ENCODE measurements at regions not wholly inside any gene's neighbourhood (a gene's known extent, or its start where the extent isn't known, plus 50 kb on each side); places are given as distances from the start of the nearest gene placed in this dataset.

DNA sequence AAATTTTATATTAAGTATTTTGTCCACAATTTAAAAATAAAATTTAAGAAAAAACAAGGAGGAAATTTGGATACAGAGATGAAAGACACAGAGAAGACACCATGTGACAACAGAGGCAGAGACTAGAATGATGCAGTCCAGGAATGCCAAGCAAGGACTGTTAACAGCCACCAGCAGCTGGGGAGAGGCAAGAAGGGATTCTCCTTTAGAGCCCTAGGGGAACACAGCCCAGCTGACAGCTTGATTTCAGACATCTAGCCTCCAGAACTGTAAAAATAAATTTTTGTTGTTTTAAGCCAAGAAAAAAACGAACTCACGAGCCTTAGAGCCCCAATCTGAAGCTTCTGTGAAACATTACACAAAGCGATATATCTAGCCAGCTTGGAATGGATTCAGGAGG lies 198.5 kb downstream of the ZNF648 start:
- Histone ChIP-seq H3K4me3 (no peak overlapping the region), H3K9me3 (ENCODE audit: insufficient read depth, low read depth) (no peaks in the 10 kb centered on the region), H3K27me3 (ENCODE audit: insufficient read depth, low read depth) (no peaks in the 10 kb centered on the region), H2AFZ (no peak overlapping the region), H3K36me3 (ENCODE audit: low read depth) (no peaks in the 10 kb centered on the region), H4K20me1 (ENCODE audit: insufficient read depth) (no peaks in the 10 kb centered on the region), H3K9me2 (ENCODE audit: insufficient read depth) (no peaks in the 10 kb centered on the region), H3K79me2 (ENCODE audit: low read depth) (no peaks in the 10 kb centered on the region), H3K27ac (no peak overlapping the region), H3K4me1 (replicated peaks; ENCODE audit: insufficient read depth) (no peaks in the 10 kb centered on the region), H3F3A (ENCODE audit: insufficient read depth, low read depth) (no peaks in the 10 kb centered on the region), H3K4me2 (no peak overlapping the region)
- DNase-seq, result no peak
- POLR2A ChIA-PET (ENCODE audit: unreplicated experiment), result no interaction called here
- TF ChIP-seq, protein P1, sequence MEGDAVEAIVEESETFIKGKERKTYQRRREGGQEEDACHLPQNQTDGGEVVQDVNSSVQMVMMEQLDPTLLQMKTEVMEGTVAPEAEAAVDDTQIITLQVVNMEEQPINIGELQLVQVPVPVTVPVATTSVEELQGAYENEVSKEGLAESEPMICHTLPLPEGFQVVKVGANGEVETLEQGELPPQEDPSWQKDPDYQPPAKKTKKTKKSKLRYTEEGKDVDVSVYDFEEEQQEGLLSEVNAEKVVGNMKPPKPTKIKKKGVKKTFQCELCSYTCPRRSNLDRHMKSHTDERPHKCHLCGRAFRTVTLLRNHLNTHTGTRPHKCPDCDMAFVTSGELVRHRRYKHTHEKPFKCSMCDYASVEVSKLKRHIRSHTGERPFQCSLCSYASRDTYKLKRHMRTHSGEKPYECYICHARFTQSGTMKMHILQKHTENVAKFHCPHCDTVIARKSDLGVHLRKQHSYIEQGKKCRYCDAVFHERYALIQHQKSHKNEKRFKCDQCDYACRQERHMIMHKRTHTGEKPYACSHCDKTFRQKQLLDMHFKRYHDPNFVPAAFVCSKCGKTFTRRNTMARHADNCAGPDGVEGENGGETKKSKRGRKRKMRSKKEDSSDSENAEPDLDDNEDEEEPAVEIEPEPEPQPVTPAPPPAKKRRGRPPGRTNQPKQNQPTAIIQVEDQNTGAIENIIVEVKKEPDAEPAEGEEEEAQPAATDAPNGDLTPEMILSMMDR (conservative IDR thresholded peaks at IDR 0.05), result no peak
- no peak for TF ChIP-seq EZH2 (IDR thresholded peaks at IDR 0.05; ENCODE audit: low read depth)
- no TSS peak for BruUV-seq (replicated peaks)
- CTCF ChIA-PET, result no interaction called here
- intact Hi-C loops (cut with micrococcal nuclease; ENCODE audit: unreplicated experiment), result no loop called here

DNA sequence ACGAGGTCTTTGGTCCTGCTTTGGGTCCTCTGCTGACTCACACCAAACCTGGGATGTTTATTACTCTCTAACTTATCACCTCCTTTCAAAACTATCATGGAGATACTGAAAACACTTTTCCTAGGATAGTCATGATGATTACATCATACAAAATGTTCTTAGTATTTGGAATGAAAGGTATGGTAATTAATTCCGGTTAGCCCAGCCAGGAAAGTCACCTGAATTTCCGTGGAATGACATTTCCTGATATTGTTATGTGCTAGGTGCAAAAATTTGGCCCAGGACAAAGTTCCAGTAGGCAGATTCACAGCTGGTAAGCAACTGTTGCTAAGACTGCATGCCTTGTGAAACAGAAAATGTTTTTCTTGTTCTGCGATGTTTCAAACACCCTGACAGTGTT lies 203.4 kb downstream of the ZNF648 start:
- intact Hi-C loops (cut with micrococcal nuclease; ENCODE audit: unreplicated experiment), result no loop called here
- TF ChIP-seq EZH2 (IDR thresholded peaks at IDR 0.05; ENCODE audit: low read depth), result no peak
- TF ChIP-seq, protein P1 (conservative IDR thresholded peaks at IDR 0.05), result no peak
- H3K4me2 ChIP-seq, result no peak overlapping the region
- no peaks in the 10 kb centered on the region for H3K79me2 ChIP-seq (ENCODE audit: low read depth)
- H3K9me2 ChIP-seq (ENCODE audit: insufficient read depth), result no peaks in the 10 kb centered on the region
- H3K4me1 ChIP-seq (replicated peaks; ENCODE audit: insufficient read depth), result no peaks in the 10 kb centered on the region
- H2AFZ ChIP-seq, result no peak overlapping the region
- H3K27ac ChIP-seq, result no peak overlapping the region
- H3K9me3 ChIP-seq (ENCODE audit: insufficient read depth, low read depth), result no peaks in the 10 kb centered on the region
- no peaks in the 10 kb centered on the region for H3K27me3 ChIP-seq (ENCODE audit: insufficient read depth, low read depth)
- no peak for DNase-seq
- BruUV-seq (replicated peaks), result no TSS peak
- H3K36me3 ChIP-seq (ENCODE audit: low read depth), result no peaks in the 10 kb centered on the region
- ChIA-PET POLR2A (ENCODE audit: unreplicated experiment) (no interaction called here), CTCF (no interaction called here)
- H3K4me3 ChIP-seq, result no peak overlapping the region
- H3F3A ChIP-seq (ENCODE audit: insufficient read depth, low read depth), result no peaks in the 10 kb centered on the region
- H4K20me1 ChIP-seq (ENCODE audit: insufficient read depth), result no peaks in the 10 kb centered on the region
